GM21529 (cell line): ENCODE measurements at regions not wholly inside any gene's neighbourhood (a gene's known extent, or its start where the extent isn't known, plus 50 kb on each side); places are given as distances from the start of the nearest gene placed in this dataset.

Experiments used
- ATAC-seq: cut with Tn5 transposase; IDR thresholded peaks from one replicate; pipeline ENCODE4 v1.9.1; 2021; ENCODE audit not compliant: unreplicated experiment

DNA sequence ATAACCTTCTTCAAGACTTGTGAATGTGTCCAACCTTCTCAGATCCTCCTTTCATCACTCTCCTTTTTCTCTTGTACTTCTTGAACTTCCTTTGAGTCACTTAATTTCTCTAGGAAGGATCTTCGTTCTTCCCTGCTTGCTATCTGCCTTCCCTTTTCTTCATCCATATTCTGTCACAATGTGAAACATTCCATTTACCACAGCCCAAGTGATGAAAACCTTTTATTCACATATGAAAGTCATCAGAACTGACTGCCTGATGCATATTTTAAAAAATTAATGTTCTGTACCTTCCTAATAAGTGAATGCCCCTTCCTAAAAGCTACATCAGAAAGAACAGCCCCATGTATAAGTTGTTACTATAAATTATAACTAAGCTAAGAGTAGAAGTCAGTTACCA lies 520.4 kb upstream of the LUZP2 start:
- ATAC-seq, result no peak

DNA sequence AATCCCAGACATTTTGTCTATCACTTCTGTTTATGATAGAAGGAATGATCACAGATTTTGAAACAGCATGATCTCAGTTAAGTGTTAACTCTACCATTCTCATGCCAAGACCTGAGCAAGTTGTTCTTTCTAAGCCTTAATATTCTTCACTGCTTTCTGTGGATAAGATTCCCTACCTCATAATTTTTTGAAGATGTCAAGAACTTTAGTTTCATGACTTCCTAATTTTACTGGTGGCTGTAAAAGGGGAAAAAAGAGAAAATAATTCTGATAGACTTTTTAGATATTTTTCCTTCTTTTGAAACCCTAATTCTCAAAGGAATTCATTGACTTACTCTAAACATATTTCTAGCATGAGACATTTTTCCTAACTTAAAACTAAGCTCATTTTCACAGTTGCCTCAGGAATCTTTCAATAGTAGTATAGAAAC lies 520.0 kb upstream of the LUZP2 start:
- ATAC-seq, result no peak

DNA sequence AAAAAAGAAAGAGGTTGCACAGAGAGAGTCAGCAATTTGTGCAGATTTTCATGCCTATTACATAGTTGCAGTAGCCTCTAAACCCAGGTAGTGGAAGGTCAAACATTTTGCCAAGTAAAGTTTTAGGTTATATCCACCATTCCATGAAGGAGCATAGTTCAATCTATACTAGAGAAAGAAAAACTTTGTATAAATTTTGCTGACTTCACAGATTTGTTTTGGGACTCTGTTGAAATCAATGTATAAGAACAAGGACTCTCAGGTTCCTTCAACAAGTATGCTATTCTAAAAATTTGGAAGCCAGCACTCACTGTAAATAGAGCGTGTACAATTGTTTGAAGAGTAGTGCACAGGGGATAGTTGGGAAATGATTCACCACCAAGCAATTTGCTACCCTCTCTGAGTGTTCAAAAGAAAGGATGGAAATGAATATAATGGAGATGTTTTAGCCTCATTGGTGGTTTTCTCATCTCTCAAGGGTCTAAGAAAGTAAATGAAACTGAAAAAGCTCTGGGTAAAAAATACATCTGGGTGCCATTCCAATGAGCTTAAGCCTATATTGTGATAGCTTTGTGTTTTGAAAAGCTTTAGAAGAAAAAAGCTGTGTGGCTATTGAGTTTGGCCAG lies 508.4 kb upstream of the LUZP2 start:
- no peak for ATAC-seq

DNA sequence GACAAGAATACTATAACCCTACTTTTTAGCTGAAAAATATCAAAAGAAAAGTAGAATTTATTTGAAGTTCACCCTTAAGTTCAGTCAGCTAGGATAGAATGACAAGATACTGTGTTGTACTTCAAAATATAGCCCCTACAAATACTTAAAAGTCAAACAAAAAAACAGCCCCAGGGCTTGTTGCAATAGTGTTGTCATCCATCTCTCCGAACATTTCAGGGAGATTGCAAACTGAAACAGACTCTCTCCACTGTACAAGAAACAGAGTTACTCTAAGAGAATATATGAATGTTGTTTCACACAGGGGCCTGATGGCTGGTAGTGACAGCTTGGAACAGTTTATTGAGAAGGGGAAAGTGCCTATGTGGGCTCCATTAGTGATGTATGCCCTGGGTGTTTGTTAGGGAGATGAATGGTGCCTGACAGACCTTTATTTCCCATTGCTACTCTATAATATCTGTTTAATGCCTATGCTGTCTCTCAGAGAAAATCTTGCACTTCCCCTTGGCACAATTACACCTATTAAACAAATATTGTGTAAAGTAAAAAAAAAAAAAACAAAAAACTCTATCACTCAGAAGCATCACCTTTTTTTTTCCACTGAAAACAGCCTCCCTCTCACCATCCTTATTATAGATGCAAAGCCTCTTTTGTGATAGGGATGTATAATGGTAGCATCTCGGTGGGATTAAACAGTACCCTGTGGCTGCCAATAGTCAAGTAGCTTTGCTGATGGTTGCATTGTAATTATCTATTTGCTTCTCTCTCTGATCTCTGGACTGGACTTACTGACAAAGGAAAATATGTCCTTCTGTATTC lies 506.3 kb upstream of the LUZP2 start:
- no peak for ATAC-seq

DNA sequence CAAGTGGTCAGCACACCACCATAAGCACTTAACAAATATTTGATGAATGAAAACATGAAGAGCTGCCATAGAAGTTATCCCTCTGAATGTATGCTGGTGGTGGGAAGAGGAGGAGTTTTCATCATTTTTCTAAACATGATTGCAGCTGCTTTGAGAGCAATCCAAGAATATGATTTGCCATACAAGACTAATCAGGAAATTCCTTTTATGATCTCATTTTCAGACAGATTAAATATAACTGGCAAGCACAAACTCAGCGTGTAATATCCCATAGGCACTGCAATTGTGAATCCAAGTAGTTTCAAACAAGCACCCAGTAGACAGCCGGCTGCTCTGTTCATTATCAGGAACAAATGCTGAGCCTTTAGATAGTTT lies 505.7 kb upstream of the LUZP2 start:
- ATAC-seq, result no peak

DNA sequence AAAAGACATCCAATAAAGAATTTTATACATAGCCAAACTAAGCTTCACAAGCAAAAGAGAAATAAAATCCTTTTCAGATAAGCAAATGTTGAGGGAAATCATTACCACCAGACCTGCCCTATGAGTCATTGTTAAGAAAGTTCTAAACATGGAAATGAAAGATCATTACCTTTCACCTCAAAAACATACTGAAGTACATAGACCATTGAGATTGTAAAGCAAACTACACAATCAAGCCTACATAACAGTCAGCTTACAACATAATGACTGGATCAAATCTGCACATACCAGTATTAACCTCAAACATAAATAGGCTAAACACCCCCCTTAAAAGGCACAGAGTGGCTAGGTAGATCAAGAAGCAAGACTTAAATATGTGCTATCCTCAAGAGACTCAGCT lies 501.0 kb upstream of the LUZP2 start:
- ATAC-seq, result no peak

DNA sequence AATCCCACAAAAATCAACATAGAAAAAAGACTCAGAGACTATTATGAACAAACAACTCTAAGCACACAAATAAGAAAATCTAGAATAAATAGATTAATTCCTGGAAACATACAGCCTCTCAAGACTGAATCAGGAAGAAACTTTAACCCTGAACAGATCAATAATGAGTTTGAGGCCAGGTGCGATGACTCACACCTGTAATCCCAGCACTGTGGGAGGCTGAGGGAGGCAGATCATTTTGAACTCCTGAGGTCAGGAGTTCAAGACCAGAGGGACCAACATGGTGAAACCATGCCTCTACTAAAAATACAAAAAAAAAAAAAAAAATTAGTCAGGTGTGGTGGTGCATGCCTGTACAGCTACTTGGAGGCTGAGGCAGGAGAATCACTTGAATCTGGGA lies 499.5 kb upstream of the LUZP2 start:
- no peak for ATAC-seq

DNA sequence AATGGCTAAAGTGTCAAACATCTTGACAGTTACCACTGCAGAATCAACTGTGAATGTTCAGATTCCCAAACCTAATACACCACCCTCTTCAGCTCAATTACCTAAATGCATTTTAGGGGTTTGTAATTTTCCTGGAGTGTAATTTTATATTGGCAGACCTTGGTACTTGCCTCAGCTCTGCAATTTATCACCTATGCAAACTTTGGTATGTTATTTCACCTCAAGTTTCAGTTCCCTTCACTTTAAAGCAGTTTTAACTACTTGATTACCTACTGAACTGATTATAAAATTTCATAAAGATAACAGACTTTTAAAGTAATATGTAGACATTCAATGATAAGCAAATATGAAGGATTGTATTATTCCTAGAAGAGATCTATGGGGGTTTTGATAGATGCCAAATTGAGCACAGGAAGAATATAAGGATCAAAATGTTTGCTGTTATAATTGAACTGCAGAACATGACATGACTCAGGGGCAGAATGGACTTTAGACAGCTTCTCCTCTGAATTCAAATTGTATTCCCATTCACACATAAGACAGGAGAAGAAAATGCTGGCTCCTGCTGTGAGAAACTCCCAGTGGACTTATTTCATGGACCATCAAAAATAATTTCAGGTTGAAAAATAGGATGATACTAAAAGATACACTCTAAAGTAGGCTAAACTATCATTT lies 491.5 kb upstream of the LUZP2 start:
- no peak for ATAC-seq

DNA sequence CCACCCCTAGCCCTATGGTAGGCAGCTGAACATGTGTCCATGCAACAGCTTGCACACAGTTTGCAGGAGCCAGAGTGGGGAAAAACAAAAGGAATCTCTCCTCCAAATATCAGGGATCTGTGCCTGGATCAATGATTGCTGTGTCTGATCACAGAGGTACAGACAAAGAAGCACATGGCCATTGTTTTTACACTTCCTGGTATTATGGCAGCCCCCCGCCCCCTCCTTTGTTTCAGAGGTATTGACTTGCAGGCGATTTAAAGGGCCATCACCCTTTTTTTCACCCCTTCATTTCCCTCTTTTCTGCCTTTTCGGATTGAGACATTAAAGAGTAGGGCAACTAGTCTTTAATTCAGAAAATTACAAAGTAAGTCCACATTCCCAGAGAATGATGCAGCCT lies 453.0 kb upstream of the LUZP2 start:
- no peak for ATAC-seq

DNA sequence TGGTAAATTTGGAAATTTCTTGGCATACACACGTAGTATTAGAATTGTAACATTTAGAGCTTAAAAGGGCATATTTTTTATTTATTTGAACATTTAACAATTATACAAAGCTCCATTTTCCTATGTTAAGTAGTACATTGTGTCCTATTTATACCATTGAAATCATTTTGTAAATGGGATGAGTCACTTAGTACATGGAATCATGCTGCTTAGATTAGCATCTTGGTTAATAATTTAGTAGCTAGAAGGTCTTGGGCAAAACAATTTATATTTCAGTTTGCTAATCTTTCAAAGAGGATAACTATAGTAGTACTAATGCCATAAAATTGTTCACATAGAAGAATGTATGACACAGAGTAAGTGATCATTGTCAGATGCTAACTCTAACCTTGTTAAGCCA lies 450.1 kb upstream of the LUZP2 start:
- ATAC-seq, result no peak

DNA sequence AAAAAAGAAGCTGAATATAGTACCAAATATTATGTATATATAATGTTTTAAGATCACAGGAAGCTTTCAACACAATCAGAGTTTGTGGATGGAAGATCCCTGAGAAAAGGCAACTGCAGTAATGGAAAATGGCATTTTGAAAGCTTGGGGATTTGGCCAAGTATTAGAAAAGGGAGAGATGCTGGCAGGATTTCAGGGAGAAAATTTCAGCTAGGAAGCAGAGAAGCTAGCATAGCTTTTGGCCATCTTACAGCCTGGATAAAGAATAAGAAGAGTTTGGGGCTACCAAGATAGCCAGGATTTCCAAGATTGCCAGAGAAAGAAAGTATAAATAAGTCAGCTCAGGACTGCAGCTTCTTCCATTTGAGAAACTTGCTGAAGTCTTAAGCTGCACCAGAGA lies 440.8 kb upstream of the LUZP2 start:
- no peak for ATAC-seq

DNA sequence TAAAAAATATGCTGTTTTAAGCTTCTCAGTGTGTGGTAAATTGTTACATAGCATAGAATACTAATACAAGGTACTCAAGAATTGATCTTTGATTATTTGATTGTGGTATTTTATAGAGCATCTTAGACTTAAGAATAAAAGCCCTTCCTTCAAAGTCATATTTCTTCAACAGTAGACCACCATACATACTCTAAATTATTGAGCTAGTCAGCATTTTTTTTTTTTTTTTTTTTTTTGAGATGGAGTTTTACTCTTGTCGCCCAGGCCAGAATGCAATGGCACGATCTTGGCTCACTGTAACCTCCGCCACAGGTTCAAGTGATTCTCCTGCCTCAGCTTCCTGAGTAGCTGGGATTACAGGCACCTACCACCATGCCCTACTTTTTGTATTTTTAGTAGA lies 436.7 kb upstream of the LUZP2 start:
- ATAC-seq, result no peak

DNA sequence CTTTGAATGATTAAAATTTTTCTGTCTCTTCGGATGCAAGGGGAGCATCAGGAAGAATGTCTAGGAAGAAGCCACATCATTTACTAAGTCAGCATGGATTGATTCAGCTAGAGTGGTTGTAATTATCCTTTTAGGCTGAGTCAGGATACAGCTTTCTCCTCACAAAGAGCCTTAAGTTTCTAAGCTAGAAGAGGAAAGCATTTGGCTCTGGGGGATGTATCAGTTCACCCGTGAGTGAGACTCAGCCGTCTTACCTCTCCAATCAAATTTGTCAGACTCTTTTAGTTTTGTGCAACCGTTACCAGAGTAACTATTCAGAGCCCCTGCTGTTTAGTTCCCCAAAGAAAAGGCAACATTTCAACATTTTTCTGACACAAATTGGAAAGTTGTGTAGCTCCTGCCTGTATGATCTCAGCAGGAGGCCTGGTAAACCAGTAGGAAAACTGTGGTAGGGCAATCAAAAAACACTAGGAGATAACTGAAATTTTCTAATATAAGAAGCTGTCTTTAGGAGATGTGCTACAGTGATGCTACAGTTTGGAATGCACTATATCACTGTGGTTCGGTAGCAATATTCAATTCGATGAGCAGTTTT lies 432.4 kb upstream of the LUZP2 start:
- no peak for ATAC-seq

DNA sequence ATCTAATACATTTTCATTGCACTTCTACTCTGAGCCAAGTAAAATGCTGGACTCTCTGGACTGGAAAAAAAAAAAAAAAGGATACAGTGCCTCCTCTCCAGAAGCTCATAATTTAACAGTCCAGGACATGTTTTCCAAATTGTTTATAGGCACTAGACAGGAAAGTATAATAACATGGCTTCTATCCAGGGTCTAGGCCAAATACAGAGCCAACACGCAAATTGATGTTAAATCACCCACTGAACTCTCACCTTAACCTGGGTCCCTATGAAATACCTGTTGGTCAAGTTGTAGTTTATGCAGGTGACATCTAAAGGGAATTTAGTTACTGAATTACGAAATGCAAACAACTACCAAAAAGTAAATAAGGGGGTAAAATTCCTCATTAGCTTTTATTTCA lies 428.7 kb upstream of the LUZP2 start:
- ATAC-seq, result no peak

DNA sequence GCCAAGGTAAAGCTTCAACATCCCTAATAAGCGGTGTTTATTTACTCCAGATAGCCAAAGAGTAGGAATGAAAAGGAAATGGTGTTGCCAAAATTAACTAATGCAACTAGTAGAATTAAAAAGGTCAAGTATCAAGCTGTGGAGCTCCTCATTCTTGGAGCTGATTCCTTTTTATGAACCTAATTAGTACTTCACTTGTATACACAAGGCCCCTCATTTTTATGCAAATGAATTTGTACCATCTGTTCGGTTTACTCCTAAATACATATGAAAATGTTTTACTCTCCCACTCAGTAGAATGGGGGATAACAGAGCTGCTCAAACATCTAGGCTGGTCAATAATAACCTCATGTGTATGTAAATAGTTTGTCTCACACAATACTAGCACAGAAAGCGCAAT lies 426.4 kb upstream of the LUZP2 start:
- no peak for ATAC-seq

DNA sequence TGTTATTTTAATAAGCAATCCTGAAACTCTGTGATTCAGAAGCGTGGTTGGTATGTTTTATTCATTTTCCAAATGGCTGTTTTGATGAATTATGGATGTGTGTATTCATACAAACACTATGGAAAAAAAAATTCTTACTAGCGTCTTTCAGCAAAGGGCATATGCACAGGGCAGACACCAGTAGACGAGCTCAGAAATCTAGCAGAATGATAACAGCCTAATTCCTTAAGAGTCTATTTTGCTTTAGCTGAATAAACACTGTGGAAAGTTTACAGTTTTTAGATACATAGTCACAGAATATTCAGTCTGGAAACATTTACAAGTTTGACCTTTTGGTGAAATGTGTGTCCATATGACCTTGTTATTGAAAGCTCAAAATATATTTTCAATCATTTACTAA lies 418.8 kb upstream of the LUZP2 start:
- ATAC-seq, result no peak

DNA sequence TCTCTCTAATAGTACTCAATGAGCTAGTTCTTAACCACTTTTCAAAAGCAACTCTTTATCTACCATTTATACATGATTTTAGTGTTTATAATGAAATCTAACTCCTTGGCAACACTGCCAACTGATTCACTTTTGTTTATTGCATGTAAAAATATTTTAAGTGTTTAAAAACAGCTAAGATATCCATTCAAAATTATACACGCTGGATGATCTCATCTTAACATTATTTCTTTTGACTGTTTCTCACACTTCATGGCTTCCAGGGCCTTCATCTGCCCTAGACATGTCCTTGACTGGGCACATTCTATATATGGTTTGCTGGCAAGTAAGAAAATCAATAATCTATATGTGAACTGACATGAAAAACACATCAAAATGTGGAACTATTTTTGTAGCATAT lies 414.6 kb upstream of the LUZP2 start:
- ATAC-seq, result no peak

DNA sequence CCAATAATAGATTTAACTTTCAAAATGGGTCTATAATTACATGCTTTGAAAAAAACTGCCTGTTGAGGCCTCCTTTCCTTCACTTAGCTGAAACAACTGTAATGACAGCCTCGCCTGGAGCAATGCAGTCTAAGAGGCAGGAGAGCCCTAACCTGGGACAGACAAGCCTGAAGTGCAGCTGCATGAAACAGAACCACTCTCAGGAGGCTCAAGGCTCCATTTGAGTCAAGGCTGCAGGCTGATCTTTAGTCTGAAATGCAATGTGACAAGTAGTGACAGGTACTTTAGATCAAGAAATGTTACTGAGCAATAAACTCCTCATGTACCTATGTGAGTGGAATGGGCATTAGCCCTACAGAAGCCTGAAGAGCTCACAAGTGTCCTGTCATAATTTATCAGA lies 414.0 kb upstream of the LUZP2 start:
- ATAC-seq, result no peak

DNA sequence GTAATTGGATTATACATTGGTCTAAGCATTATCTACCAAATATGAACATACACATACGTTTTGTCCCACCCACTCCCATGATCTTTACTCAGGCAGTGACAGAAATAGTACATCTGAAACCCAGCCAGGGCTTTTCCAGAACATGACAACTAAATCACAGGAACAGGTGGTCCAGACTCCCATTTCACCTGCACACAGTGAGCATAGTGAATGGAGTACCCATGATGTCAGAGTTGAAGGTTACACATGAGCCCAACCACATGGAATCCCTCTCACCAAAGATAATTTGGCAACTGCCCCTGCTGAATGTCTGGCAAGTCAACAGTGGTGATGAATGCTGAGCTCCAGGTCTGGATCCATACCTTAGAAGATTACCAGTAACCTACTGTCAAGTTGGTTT lies 411.9 kb upstream of the LUZP2 start:
- no peak for ATAC-seq

DNA sequence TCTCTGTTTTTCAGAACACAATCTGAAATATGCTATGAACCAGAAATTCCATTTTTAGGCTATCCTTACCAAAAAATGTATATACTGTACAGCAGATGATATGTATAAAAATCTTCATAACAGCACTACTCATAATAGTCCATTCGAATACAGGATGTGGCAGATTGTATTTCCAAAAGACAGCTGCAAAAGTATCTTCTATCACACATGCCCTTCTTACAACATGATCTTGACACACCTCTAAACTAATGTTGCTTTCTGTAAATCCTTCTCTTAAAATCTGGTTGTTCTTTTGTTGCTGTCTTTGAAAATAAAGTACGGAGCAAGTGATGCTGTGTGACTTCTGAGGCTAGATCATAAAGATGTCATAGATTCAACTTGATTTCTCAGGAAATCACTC lies 409.9 kb upstream of the LUZP2 start:
- no peak for ATAC-seq

DNA sequence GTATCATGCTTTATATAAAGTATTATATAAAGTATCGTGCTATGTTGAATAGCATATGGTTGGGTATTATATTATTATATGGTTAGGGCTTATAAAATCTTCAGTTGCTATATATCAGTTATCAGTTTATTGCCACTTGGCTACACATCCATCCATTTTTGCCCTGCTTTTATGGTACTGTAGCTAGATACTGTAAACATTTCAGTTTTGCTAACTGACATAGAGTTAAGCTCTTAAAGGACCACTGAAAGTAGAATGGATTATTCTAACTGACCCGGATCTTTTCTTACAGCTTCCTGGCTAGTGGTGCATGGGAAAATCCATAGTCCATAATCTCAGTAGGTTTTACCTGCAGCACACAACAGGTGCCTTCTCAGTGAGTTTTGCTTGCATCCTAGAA lies 405.3 kb upstream of the LUZP2 start:
- no peak for ATAC-seq

DNA sequence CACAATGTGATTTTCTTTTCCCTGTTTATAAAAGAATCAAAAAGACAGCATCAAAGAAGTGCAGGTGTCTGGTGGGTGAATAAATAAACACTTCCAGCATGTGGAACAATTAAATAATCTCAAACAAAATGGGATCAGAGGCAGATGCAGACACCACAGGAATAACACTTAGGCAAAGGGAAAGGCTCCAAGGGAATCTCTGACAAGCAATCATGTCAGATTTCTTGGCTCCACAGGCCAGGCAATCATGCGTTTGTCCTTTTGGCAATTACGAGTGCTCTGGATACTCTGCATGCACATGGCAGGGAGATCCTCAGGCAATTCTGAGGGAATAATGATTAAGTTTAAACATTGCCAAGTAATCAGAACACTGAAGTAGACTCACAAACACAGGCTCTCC lies 403.5 kb upstream of the LUZP2 start:
- ATAC-seq, result no peak
